Fibroblast of the aortic adventitia (primary cell): ENCODE measurements at regions not wholly inside any gene's neighbourhood (a gene's known extent, or its start where the extent isn't known, plus 50 kb on each side); places are given as distances from the start of the nearest gene placed in this dataset.

ENCODE experiments used
- DNase-seq: peaks from one replicate; pipeline ENCODE4 v3.0.0-alpha.2; 2010; ENCODE audit warnings: low read depth
- H3K4me3 ChIP-seq: 2 replicates; pipeline ENCODE4 v1.5.1; 2011; ENCODE audit warnings: low read depth, mild to moderate bottlenecking, control low read depth, low read length, moderate library complexity
- TF ChIP-seq, protein P1 (sequence below): IDR thresholded peaks from 2 replicates; pipeline ENCODE4 v1.5.1; 2011; ENCODE audit warnings: mild to moderate bottlenecking, low read length, control low read depth, inconsistent platforms; ENCODE audit not compliant: insufficient read depth

DNA sequence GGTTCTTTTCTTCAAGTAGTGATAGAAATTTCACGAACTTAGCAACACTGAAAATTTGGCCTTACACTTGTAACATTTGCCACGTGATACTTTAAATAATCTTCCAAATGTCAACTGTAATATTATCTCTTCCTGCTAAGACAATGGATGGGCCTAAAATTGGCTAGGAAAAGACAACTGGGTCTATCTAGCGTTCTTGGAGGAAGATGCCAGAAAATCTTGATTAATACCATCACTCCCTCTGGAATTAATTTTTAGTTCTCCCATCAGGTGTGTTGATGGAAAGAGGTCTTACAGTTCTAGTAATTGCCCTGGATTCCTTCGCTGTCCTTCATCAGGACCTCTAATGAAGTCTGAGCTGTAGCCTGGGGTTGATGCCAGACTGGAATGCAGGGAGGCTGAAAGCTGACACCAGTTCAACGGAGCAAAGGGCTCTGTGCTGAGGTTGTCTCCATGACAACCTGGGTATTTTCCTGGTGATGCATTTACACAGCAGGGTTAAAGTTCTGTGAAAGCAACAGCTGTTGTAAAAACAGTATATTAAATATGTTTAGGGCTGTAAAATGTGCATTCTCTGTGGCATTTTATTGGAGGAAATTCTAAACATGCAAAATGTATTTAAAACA, 92.3 kb downstream of the GAS1 start:
- peak; percentile 77 for DNase-seq
- no peak overlapping the region for H3K4me3 ChIP-seq
- TF ChIP-seq, protein P1, sequence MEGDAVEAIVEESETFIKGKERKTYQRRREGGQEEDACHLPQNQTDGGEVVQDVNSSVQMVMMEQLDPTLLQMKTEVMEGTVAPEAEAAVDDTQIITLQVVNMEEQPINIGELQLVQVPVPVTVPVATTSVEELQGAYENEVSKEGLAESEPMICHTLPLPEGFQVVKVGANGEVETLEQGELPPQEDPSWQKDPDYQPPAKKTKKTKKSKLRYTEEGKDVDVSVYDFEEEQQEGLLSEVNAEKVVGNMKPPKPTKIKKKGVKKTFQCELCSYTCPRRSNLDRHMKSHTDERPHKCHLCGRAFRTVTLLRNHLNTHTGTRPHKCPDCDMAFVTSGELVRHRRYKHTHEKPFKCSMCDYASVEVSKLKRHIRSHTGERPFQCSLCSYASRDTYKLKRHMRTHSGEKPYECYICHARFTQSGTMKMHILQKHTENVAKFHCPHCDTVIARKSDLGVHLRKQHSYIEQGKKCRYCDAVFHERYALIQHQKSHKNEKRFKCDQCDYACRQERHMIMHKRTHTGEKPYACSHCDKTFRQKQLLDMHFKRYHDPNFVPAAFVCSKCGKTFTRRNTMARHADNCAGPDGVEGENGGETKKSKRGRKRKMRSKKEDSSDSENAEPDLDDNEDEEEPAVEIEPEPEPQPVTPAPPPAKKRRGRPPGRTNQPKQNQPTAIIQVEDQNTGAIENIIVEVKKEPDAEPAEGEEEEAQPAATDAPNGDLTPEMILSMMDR, result no peak

DNA sequence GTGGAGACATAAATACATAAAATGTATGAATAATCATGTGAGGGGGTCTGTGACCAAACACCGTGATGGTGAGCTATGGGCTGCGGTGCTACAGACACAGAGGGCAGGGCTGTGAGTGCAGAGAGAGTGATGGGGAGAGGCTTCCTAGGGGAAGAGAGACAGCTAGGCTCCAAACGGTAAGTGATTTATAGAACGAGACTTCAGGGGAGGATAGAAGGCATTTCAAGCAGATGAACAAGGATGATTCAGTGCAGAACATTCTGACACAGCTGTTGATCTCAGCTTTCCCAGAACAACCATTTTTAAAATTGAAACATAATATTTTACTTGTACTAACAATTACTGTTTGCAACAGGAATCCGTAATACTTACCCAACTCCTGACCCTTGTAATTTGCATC, 100.7 kb downstream of the GAS1 start:
- H3K4me3 ChIP-seq, result no peak overlapping the region
- no peak for DNase-seq
- TF ChIP-seq, protein P1, result no peak

DNA sequence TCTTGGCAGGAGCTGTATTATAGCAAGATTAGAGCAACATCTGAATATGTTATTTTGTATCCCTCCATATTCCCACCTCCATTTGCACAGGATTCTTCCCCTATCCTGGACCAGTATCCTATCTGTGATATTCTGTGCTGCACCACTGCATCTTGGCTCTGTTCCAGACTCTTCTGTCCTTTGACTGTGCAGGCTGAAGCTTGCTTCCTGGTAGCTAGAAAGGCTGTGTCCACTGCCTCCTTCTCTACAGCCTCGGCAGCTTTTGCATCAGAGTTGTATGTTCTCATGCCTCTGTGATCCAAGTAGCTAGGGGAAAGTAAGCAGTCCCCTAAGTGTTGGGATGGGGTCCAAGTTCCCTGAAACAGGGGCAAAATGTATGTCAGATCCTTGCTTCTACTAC, 104.1 kb downstream of the GAS1 start:
- TF ChIP-seq, protein P1, result no peak
- peak; percentile 24 for DNase-seq
- no peak overlapping the region for H3K4me3 ChIP-seq

DNA sequence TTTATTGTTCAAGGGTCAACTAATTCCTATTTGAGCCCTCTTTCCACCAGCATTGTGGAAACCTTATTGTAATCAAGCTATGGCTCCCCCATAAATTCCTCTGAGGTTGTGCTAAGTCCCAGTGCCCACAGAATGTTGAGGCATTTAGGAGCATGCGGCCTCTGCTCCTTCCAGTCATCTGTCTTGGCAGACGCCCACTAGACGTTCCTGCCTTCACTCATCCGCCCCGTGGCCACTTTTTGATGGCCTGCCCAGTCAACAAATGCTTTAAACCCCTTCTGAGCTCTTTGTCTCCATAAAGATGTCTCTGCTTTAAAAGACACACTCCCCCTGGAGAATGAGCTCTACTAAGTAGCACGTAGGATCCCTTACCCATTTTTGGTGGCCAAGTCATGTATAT, 104.7 kb downstream of the GAS1 start:
- TF ChIP-seq, protein P1, result no peak
- DNase-seq, result no peak
- H3K4me3 ChIP-seq, result no peak overlapping the region

DNA sequence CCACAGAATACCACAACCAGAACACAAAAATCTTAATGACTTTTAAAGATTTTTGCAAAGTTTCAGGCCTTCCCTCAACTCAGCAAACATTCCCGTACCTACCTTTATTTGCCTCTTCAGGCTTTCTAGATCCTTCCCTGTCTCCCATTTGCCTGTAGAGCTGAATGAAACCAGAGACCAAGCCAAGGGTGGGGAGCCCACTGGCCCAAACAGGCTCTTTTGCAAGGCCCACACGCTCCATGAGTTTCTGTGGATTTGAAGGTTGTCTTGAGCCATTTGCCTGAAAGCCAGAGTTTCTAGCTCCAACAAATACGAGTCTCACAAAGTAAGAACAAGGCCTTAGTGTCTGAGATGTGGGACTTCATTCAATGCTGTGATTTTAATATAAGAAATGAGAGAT, 107.8 kb downstream of the GAS1 start:
- TF ChIP-seq, protein P1, result no peak
- no peak overlapping the region for H3K4me3 ChIP-seq
- no peak for DNase-seq

DNA sequence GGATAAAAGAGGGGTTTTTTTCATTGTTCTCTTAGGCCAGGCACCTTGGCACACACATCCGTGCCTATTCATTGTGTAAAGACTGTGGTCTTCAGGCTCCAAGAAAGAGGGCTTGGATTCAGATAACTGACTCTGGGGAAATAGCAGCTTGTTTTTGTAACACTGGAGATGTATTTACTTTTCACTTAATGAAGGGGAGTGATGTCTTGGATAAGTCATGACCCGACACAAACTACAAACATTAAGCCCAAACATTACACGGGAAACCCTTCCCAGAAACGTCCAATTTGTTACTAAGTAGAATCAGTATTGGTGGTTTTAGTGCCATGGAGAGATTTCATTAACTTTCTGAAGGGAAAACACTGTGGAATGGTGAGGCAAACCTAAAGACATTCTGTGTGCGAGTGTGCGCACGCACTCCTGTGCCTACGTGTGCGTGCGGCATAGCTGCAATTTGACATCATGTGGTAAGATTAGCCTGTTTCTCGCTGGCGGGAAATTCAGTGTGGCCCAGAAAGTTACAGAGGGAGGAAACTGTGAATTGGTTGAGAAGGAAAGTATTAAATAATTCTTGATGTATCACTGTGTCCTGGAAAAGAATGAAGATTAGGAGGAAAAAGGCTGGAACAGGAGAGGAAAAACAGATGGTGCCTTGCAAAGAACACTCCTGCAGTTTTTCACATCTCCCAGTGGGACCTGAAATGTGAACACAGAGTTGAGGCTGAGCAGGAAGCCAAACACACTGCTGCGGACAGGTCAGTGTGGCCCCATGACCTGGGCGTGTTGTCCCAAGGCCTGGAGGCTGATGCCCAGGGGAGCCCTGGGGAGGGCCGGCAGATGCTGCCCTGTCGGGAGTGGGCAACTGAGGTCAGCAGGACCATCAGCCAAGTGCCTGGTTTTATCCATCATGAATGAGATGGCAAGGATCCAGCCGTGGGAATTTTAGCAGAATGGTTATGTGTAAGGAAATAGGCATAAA, 108.5 kb downstream of the GAS1 start:
- no peak overlapping the region for H3K4me3 ChIP-seq
- DNase-seq, result no peak
- TF ChIP-seq, protein P1, result no peak
